MM.1S (cell line): ENCODE measurements at regions not wholly inside any gene's neighbourhood (a gene's known extent, or its start where the extent isn't known, plus 50 kb on each side); places are given as distances from the start of the nearest gene placed in this dataset.

Experiments
- DNase-seq: peaks from one replicate; pipeline ENCODE4 v3.0.0-alpha.2; 2015
- H2AFZ ChIP-seq: fragments of 300-600 bp; sonication (generic); 2 replicates; pipeline ENCODE4 v1.6.0; 2016; ENCODE audit warnings: antibody characterized with exemption, low read length
- H3F3A ChIP-seq: fragments of 300-600 bp; sonication (generic); 2 replicates; pipeline ENCODE4 v1.6.1; 2016; ENCODE audit warnings: mild to moderate bottlenecking, antibody characterized with exemption, low read length, moderate library complexity, mixed read lengths; ENCODE audit not compliant: insufficient read depth
- H3K27ac ChIP-seq: fragments of 300-600 bp; sonication (generic); 2 replicates; pipeline ENCODE4 v1.5.1; 2016; ENCODE audit warnings: mild to moderate bottlenecking, low read length
- H3K27me3 ChIP-seq: fragments of 300-600 bp; sonication (generic); replicated peaks from 2 replicates; pipeline ENCODE4 v1.6.0; 2016; ENCODE audit warnings: low read length; ENCODE audit not compliant: insufficient read depth
- H3K36me3 ChIP-seq: fragments of 300-600 bp; sonication (generic); replicated peaks from 2 replicates; pipeline ENCODE4 v1.6.1; 2016; ENCODE audit warnings: mild to moderate bottlenecking, low read length, mixed read lengths; ENCODE audit not compliant: insufficient read depth
- H3K4me1 ChIP-seq: fragments of 300-600 bp; sonication (generic); 2 replicates; pipeline ENCODE4 v1.6.1; 2016; ENCODE audit warnings: low read length, mixed read lengths
- H3K4me2 ChIP-seq: fragments of 300-600 bp; sonication (generic); 2 replicates; pipeline ENCODE4 v1.6.0; 2016; ENCODE audit warnings: low read depth, low read length
- H3K4me3 ChIP-seq: fragments of 300-600 bp; sonication (generic); 2 replicates; pipeline ENCODE4 v1.5.1; 2016; ENCODE audit warnings: low read length, mixed read lengths
- H3K79me2 ChIP-seq: fragments of 300-600 bp; sonication (generic); 2 replicates; pipeline ENCODE4 v1.6.1; 2016; ENCODE audit warnings: mixed run types, low read length, mixed read lengths
- H3K9ac ChIP-seq: fragments of 300-600 bp; sonication (generic); 2 replicates; pipeline ENCODE4 v1.6.1; 2016; ENCODE audit warnings: low read length, mixed read lengths
- H3K9me2 ChIP-seq: fragments of 300-600 bp; sonication (generic); replicated peaks from 2 replicates; pipeline ENCODE4 v1.6.1; 2016; ENCODE audit warnings: mild to moderate bottlenecking, low read length, mixed read lengths; ENCODE audit not compliant: insufficient read depth
- H3K9me3 ChIP-seq: fragments of 300-600 bp; sonication (generic); replicated peaks from 2 replicates; pipeline ENCODE4 v1.6.1; 2016; ENCODE audit warnings: mild to moderate bottlenecking, low read length, mixed read lengths; ENCODE audit not compliant: insufficient read depth
- H4K20me1 ChIP-seq: fragments of 300-600 bp; sonication (generic); 2 replicates; pipeline ENCODE4 v1.6.1; 2016; ENCODE audit warnings: mild to moderate bottlenecking, low read length, moderate library complexity, mixed read lengths; ENCODE audit not compliant: insufficient read depth
- CTCF ChIP-seq: fragments of 300-600 bp; sonication (generic); IDR thresholded peaks from 2 replicates; pipeline ENCODE4 v1.5.1; 2016; ENCODE audit warnings: antibody characterized with exemption, low read length, mixed read lengths
- EZH2 ChIP-seq: fragments of 300-600 bp; sonication (generic); optimal IDR thresholded peaks from 2 replicates; pipeline ENCODE3; 2017; ENCODE audit warnings: low read depth, mild to moderate bottlenecking, antibody characterized with exemption, low read length, mixed read lengths
- EZH2phosphoT487 ChIP-seq: fragments of 300-600 bp; sonication (generic); IDR thresholded peaks from 2 replicates; pipeline ENCODE4 v1.6.1; 2018; ENCODE audit warnings: antibody characterized with exemption, low read length

GRCh38 chr3:157751386-157751785 lies 248.2 kb upstream of the VEPH1 start:
- Histone ChIP-seq H3K4me2 (no peak overlapping the region), H3K9me2 (no peaks in the 10 kb centered on the region), H3K9ac (no peak overlapping the region), H3K27me3 (no peaks in the 10 kb centered on the region), H3K27ac (no peak overlapping the region), H2AFZ (no peak overlapping the region), H3K9me3 (no peaks in the 10 kb centered on the region), H4K20me1 (no peaks in the 10 kb centered on the region), H3F3A (no peaks in the 10 kb centered on the region), H3K4me1 (no peaks in the 10 kb centered on the region), H3K79me2 (no peaks in the 10 kb centered on the region), H3K36me3 (no peaks in the 10 kb centered on the region), H3K4me3 (no peak overlapping the region)
- TF ChIP-seq EZH2: no peak
- no peak for TF ChIP-seq CTCF
- TF ChIP-seq EZH2phosphoT487: no peak
- DNase-seq: no peak

GRCh38 chr3:157746391-157746790 lies 243.2 kb upstream of the VEPH1 start:
- no peaks in the 10 kb centered on the region for H3K9me2 ChIP-seq
- H3K79me2 ChIP-seq: no peaks in the 10 kb centered on the region
- H3K36me3 ChIP-seq: no peaks in the 10 kb centered on the region
- no peak overlapping the region for H3K4me2 ChIP-seq
- no peak overlapping the region for H3K27ac ChIP-seq
- no peak for DNase-seq
- no peak overlapping the region for H3K9ac ChIP-seq
- H3K4me3 ChIP-seq: no peak overlapping the region
- H3K9me3 ChIP-seq: no peaks in the 10 kb centered on the region
- no peak overlapping the region for H2AFZ ChIP-seq
- no peaks in the 10 kb centered on the region for H4K20me1 ChIP-seq
- TF ChIP-seq EZH2 (no peak), CTCF (no peak), EZH2phosphoT487 (no peak)
- no peaks in the 10 kb centered on the region for H3K4me1 ChIP-seq
- H3F3A ChIP-seq: no peaks in the 10 kb centered on the region
- H3K27me3 ChIP-seq: no peaks in the 10 kb centered on the region

GRCh38 chr3:157741607-157742006 lies 238.4 kb upstream of the VEPH1 start:
- Histone ChIP-seq H3K9me2 (no peaks in the 10 kb centered on the region), H3K27ac (no peak overlapping the region), H3K4me1 (no peaks in the 10 kb centered on the region), H3K79me2 (no peaks in the 10 kb centered on the region), H3K36me3 (no peaks in the 10 kb centered on the region), H3K27me3 (no peaks in the 10 kb centered on the region), H2AFZ (no peak overlapping the region), H3K9ac (no peak overlapping the region), H3K9me3 (no peaks in the 10 kb centered on the region), H3K4me3 (no peak overlapping the region), H3F3A (no peaks in the 10 kb centered on the region), H3K4me2 (no peak overlapping the region), H4K20me1 (no peaks in the 10 kb centered on the region)
- no peak for DNase-seq
- TF ChIP-seq EZH2phosphoT487: no peak
- TF ChIP-seq CTCF: no peak
- TF ChIP-seq EZH2: no peak

- H2AFZ ChIP-seq: no peak overlapping the region
- H3K27me3 ChIP-seq: no peaks in the 10 kb centered on the region
- H3K4me3 ChIP-seq: no peak overlapping the region
- DNase-seq: no peak
- TF ChIP-seq EZH2phosphoT487 (no peak), EZH2 (no peak), CTCF (no peak)
- H3K4me1 ChIP-seq: no peaks in the 10 kb centered on the region; the same call in 1 of the 2 replicates
- H3K9me3 ChIP-seq: no peaks in the 10 kb centered on the region
- H3K4me2 ChIP-seq: no peak overlapping the region
- no peaks in the 10 kb centered on the region for H3K79me2 ChIP-seq
- no peaks in the 10 kb centered on the region for H3F3A ChIP-seq
- no peak overlapping the region for H3K27ac ChIP-seq
- no peaks in the 10 kb centered on the region for H3K9me2 ChIP-seq
- no peaks in the 10 kb centered on the region for H3K36me3 ChIP-seq
- H4K20me1 ChIP-seq: no peaks in the 10 kb centered on the region
- no peak overlapping the region for H3K9ac ChIP-seq
Measured at GRCh38 chr3:157738441-157738840, 235.2 kb upstream of the VEPH1 start.
